Panc1 (cell line): ENCODE measurements at regions not wholly inside any gene's neighbourhood (a gene's known extent, or its start where the extent isn't known, plus 50 kb on each side); places are given as distances from the start of the nearest gene placed in this dataset.

Experiments used
- ATAC-seq: fragments of 200-7000 bp; cut with Tn5 transposase; 2 replicates; pipeline ENCODE4 v1.9.1; 2020; ENCODE audit warnings: mild to moderate bottlenecking, moderate library complexity
- BruUV-seq: library from RNA; stranded (reverse); fragments of 400-500 nt; replicated peaks from 2 replicates; lab custom pipeline; 2021; lab: Mats Ljungman, UMichigan
- CTCF ChIA-PET: fragments of 300-600 bp; sonication (Branson Sonifier 250); formaldehyde crosslinking; loops from one replicate; lab custom pipeline; 2022; ENCODE audit warnings: antibody characterized with exemption; lab: Charles Lee
- POLR2A ChIA-PET: fragments of 300-600 bp; sonication (Branson Sonifier 250); formaldehyde crosslinking; loops from one replicate; lab custom pipeline; 2022; ENCODE audit warnings: antibody characterized with exemption; lab: Charles Lee
- DNase-seq: peaks from one replicate; pipeline ENCODE4 v3.0.0-alpha.2; 2010; ENCODE audit warnings: low read depth, low spot score
- H3K27ac ChIP-seq: 2 replicates; pipeline ENCODE4 v1.5.1; 2011; ENCODE audit warnings: mild to moderate bottlenecking, low read length, inconsistent platforms
- H3K27me3 ChIP-seq: fragments of 200-500 bp; sonication (Bioruptor generic); 2 replicates; pipeline ENCODE4 v1.6.0; 2014; ENCODE audit warnings: low read length, inconsistent platforms; ENCODE audit not compliant: control insufficient read depth, insufficient read depth
- H3K36me3 ChIP-seq: fragments of 200-500 bp; sonication (Bioruptor generic); 2 replicates; pipeline ENCODE4 v1.5.1; 2014; ENCODE audit warnings: inconsistent platforms, mild to moderate bottlenecking, low read length, moderate library complexity; ENCODE audit not compliant: control insufficient read depth, insufficient read depth
- H3K4me1 ChIP-seq: 2 replicates; pipeline ENCODE4 v1.5.1; 2011; ENCODE audit warnings: inconsistent platforms, mild to moderate bottlenecking, low read length, moderate library complexity; ENCODE audit not compliant: control insufficient read depth, insufficient read depth
- H3K4me3 ChIP-seq, 2 experiments: 2 replicates each; pipeline ENCODE4 v1.5.1; 2011 to 2012; ENCODE audit warnings: low read depth in 2 of 2, low read length in 2 of 2, mild to moderate bottlenecking in 2 of 2, inconsistent platforms in 1 of 2, moderate library complexity in 1 of 2
- H3K9me3 ChIP-seq: fragments of 200-500 bp; sonication (Bioruptor generic); 2 replicates; pipeline ENCODE4 v1.5.1; 2014; ENCODE audit warnings: low read depth, mild to moderate bottlenecking, inconsistent platforms, low read length, moderate library complexity; ENCODE audit not compliant: control insufficient read depth, insufficient read depth
- POLR2AphosphoS5 ChIP-seq: IDR thresholded peaks from 2 replicates; pipeline ENCODE4 v1.6.1; 2012; ENCODE audit warnings: mild to moderate bottlenecking, low read depth, low read length, moderate library complexity
- SIN3A ChIP-seq: IDR thresholded peaks from 2 replicates; pipeline ENCODE4 v1.6.1; 2012; ENCODE audit warnings: low read depth, mild to moderate bottlenecking, low read length, moderate library complexity, borderline replicate concordance; ENCODE audit not compliant: insufficient read depth
- TCF7L2 ChIP-seq: IDR thresholded peaks from 2 replicates; pipeline ENCODE4 v1.6.1; 2011; ENCODE audit warnings: mild to moderate bottlenecking, low read depth, low read length, inconsistent platforms
- in situ Hi-C: cut with HindIII; loops from 2 replicates; pipeline ENCODE4 v1.10.0; 2016; ENCODE audit warnings: low sequenced_read_pairs, low pct_unique_long_range_greater_than_20kb
- intact Hi-C: fragments of 100-400 bp; cut with micrococcal nuclease; formaldehyde crosslinking; loops from one replicate; pipeline ENCODE4 v1.10.0; 2022; ENCODE audit not compliant: unreplicated experiment
- TF ChIP-seq, protein P1 (sequence below), 2 experiments: IDR thresholded peaks; 2 replicates each; pipeline ENCODE4 v1.6.1; 2011 to 2012; ENCODE audit warnings: low read depth in 2 of 2, control low read depth in 1 of 2, low read length in 1 of 2, mild to moderate bottlenecking in 1 of 2, moderate library complexity in 1 of 2; ENCODE audit not compliant: insufficient read depth in 1 of 2
- TF ChIP-seq, protein P2 (sequence below): fragments of 450-650 bp; IDR thresholded peaks from 2 replicates; pipeline ENCODE4 v1.5.1; 2017; ENCODE audit warnings: mild to moderate bottlenecking

DNA sequence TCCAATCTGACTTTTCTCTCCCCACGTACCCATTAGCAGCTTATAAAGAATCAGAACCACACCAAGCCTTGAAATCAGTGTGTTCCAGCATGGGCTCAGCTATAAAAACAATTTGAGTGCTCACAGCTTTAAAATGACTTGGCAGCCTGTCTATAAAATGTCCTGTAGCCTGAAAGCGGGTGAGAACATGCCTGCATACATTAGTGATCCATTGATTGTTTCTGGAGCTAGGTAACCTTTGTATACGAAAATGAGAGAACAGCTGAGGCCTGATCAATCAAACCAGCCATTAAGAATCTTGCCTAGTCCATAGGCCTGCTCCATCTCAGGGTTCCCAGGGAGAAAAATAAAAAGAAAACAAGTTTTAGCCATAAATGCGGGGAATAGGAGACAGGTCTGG, 245.8 kb upstream of the SULF2 start:
- Histone ChIP-seq H3K36me3 (no peaks in the 10 kb centered on the region), H3K4me3 (no peak overlapping the region), H3K27ac (no peak overlapping the region), H3K27me3 (0 out of 2 replicates have a peak, but pooled peaks cover 2% of the 10 kb centered on the region), H3K9me3 (no peaks in the 10 kb centered on the region), H3K4me1 (no peaks in the 10 kb centered on the region)
- TF ChIP-seq, protein P1, sequence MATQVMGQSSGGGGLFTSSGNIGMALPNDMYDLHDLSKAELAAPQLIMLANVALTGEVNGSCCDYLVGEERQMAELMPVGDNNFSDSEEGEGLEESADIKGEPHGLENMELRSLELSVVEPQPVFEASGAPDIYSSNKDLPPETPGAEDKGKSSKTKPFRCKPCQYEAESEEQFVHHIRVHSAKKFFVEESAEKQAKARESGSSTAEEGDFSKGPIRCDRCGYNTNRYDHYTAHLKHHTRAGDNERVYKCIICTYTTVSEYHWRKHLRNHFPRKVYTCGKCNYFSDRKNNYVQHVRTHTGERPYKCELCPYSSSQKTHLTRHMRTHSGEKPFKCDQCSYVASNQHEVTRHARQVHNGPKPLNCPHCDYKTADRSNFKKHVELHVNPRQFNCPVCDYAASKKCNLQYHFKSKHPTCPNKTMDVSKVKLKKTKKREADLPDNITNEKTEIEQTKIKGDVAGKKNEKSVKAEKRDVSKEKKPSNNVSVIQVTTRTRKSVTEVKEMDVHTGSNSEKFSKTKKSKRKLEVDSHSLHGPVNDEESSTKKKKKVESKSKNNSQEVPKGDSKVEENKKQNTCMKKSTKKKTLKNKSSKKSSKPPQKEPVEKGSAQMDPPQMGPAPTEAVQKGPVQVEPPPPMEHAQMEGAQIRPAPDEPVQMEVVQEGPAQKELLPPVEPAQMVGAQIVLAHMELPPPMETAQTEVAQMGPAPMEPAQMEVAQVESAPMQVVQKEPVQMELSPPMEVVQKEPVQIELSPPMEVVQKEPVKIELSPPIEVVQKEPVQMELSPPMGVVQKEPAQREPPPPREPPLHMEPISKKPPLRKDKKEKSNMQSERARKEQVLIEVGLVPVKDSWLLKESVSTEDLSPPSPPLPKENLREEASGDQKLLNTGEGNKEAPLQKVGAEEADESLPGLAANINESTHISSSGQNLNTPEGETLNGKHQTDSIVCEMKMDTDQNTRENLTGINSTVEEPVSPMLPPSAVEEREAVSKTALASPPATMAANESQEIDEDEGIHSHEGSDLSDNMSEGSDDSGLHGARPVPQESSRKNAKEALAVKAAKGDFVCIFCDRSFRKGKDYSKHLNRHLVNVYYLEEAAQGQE (IDR thresholded peaks at IDR 0.05; ENCODE audit: insufficient read depth in 1 of 2, low read depth in 2 of 2, low read length in 1 of 2), result no peak
- no peak for TF ChIP-seq POLR2AphosphoS5
- no peak for TF ChIP-seq TCF7L2
- TF ChIP-seq SIN3A, result no peak
- TF ChIP-seq, protein P2, sequence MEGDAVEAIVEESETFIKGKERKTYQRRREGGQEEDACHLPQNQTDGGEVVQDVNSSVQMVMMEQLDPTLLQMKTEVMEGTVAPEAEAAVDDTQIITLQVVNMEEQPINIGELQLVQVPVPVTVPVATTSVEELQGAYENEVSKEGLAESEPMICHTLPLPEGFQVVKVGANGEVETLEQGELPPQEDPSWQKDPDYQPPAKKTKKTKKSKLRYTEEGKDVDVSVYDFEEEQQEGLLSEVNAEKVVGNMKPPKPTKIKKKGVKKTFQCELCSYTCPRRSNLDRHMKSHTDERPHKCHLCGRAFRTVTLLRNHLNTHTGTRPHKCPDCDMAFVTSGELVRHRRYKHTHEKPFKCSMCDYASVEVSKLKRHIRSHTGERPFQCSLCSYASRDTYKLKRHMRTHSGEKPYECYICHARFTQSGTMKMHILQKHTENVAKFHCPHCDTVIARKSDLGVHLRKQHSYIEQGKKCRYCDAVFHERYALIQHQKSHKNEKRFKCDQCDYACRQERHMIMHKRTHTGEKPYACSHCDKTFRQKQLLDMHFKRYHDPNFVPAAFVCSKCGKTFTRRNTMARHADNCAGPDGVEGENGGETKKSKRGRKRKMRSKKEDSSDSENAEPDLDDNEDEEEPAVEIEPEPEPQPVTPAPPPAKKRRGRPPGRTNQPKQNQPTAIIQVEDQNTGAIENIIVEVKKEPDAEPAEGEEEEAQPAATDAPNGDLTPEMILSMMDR, result no peak
- intact Hi-C loops (no loop called here), in situ Hi-C loops (no loop called here)
- ChIA-PET CTCF (no interaction called here), POLR2A (no interaction called here)
- no TSS peak for BruUV-seq
- ATAC-seq (no peak), DNase-seq (no peak)

DNA sequence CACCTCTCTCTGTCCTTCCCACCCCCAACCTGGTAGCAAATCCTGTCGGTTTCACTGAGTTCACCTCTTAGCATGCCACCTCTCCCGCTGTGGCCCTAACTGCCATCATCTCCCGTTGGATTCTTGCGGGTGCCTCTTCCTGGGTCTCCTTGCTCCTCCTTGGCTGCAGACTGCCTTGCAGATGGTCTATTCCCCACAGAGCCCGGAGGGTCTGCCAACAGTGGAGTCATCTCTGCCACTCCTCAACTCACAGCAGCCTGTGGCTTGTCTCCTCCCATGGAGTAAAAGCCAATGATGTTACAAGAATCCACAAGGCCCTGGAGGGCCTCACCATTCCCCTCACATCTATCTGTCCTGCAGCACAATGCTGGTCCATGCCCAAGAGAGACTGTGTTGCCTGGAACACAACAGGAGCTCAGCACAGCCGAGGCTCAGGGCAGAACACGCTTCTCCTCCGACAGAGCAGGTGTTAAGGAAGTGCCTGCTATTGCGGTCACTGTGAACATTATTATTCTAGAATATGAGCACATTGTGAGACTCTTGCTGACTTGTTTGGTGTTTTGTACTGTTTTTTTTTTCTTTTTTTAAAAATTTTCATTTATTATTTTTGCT, 241.8 kb upstream of the SULF2 start:
- no peak for DNase-seq
- Histone ChIP-seq H3K4me3 (no peak overlapping the region), H3K27me3 (0 out of 2 replicates have a peak, but pooled peaks cover under 1% of the 10 kb centered on the region), H3K9me3 (no peaks in the 10 kb centered on the region), H3K4me1 (no peaks in the 10 kb centered on the region), H3K36me3 (no peaks in the 10 kb centered on the region), H3K27ac (no peak overlapping the region)
- in situ Hi-C loops (no loop called here), intact Hi-C loops (no loop called here)
- ChIA-PET CTCF (no interaction called here), POLR2A (no interaction called here)
- TF ChIP-seq POLR2AphosphoS5 (no peak), TCF7L2 (no peak), SIN3A (no peak)
- TF ChIP-seq, protein P1 (IDR thresholded peaks at IDR 0.05; ENCODE audit: insufficient read depth in 1 of 2, low read depth in 2 of 2, low read length in 1 of 2), result no peak
- TF ChIP-seq, protein P2, result no peak
- BruUV-seq, result no TSS peak
- no peak for ATAC-seq
